Ishikawa (cell line): ENCODE measurements at regions not wholly inside any gene's neighbourhood (a gene's known extent, or its start where the extent isn't known, plus 50 kb on each side); places are given as distances from the start of the nearest gene placed in this dataset.

Source experiments
- CEBPB ChIP-seq: IDR thresholded peaks from 2 replicates; pipeline ENCODE4 v1.6.1; 2012
- CREB1 ChIP-seq: IDR thresholded peaks from 2 replicates; pipeline ENCODE4 v1.6.1; 2012; ENCODE audit warnings: low read depth
- EGR1 ChIP-seq: IDR thresholded peaks from 2 replicates; pipeline ENCODE4 v1.6.1; 2012
- EP300 ChIP-seq: IDR thresholded peaks from 2 replicates; pipeline ENCODE4 v1.6.1; 2012; ENCODE audit warnings: borderline replicate concordance
- FOXM1 ChIP-seq: IDR thresholded peaks from 2 replicates; pipeline ENCODE4 v1.6.1; 2012; ENCODE audit warnings: low read depth, borderline replicate concordance
- MAX ChIP-seq: IDR thresholded peaks from 2 replicates; pipeline ENCODE4 v1.6.1; 2012
- NFIC ChIP-seq: IDR thresholded peaks from 2 replicates; pipeline ENCODE4 v1.6.1; 2012
- RAD21 ChIP-seq: IDR thresholded peaks from 2 replicates; pipeline ENCODE4 v1.6.1; 2012; ENCODE audit warnings: low read depth
- REST ChIP-seq: IDR thresholded peaks from 2 replicates; pipeline ENCODE4 v1.6.1; 2012; ENCODE audit warnings: low read depth, mild to moderate bottlenecking
- TAF1 ChIP-seq: IDR thresholded peaks from 2 replicates; pipeline ENCODE4 v1.6.1; 2012; ENCODE audit warnings: low read depth, mild to moderate bottlenecking
- TCF12 ChIP-seq: IDR thresholded peaks from 2 replicates; pipeline ENCODE4 v1.6.1; 2012; ENCODE audit warnings: low read depth
- TEAD4 ChIP-seq: IDR thresholded peaks from 2 replicates; pipeline ENCODE4 v1.6.1; 2012
- USF1 ChIP-seq: IDR thresholded peaks from 2 replicates; pipeline ENCODE4 v1.6.1; 2012
- YY1 ChIP-seq: IDR thresholded peaks from 2 replicates; pipeline ENCODE4 v1.6.1; 2012; ENCODE audit warnings: low read depth
- ZBTB7A ChIP-seq: IDR thresholded peaks from 2 replicates; pipeline ENCODE4 v1.6.1; 2012; ENCODE audit warnings: low read depth

GRCh38 chr2:64327129-64327509, 126.8 kb upstream of the LGALSL start:
- TF ChIP-seq FOXM1 (no peak), NFIC (no peak), EP300 (no peak), MAX (no peak), CREB1 (no peak), TCF12 (no peak), CEBPB (no peak), EGR1 (no peak), REST (no peak), ZBTB7A (no peak), TEAD4 (no peak)

- TF ChIP-seq RAD21 = peak; percentile 80
- TF ChIP-seq MAX = no peak
Observed at GRCh38 chr2:64327510-64328414, 126.2 kb upstream of the LGALSL start.

- no peak for TF ChIP-seq ZBTB7A
- TF ChIP-seq REST = no peak
- no peak for TF ChIP-seq USF1
- TF ChIP-seq YY1 = no peak
- TF ChIP-seq NFIC = no peak
- no peak for TF ChIP-seq TAF1
- TF ChIP-seq EP300 = no peak
Observed at GRCh38 chr2:64328415-64328722, 125.6 kb upstream of the LGALSL start.

GRCh38 chr2:64328756-64329155, 125.2 kb upstream of the LGALSL start:
- no peak for TF ChIP-seq YY1
- TF ChIP-seq FOXM1 = no peak
- TF ChIP-seq RAD21 = no peak
- no peak for TF ChIP-seq EGR1
- TF ChIP-seq CREB1 = no peak
- TF ChIP-seq TEAD4 = no peak
- TF ChIP-seq TAF1 = no peak

GRCh38 chr2:64329848-64330247, 124.1 kb upstream of the LGALSL start:
- TF ChIP-seq CREB1 = no peak
- TF ChIP-seq ZBTB7A = no peak
- no peak for TF ChIP-seq NFIC
- TF ChIP-seq TAF1 = no peak
- no peak for TF ChIP-seq TCF12
- no peak for TF ChIP-seq EGR1
- TF ChIP-seq YY1 = no peak
- no peak for TF ChIP-seq RAD21
- no peak for TF ChIP-seq TEAD4
- TF ChIP-seq MAX = no peak
- TF ChIP-seq CEBPB = no peak
- no peak for TF ChIP-seq USF1
- no peak for TF ChIP-seq EP300
- no peak for TF ChIP-seq FOXM1

- TF ChIP-seq RAD21 (peak; percentile 99), TEAD4 (no peak)
Observed at GRCh38 chr2:64330281-64331113, 123.5 kb upstream of the LGALSL start.
